COR-L47 (cell line): ENCODE measurements at regions not wholly inside any gene's neighbourhood (a gene's known extent, or its start where the extent isn't known, plus 50 kb on each side); places are given as distances from the start of the nearest gene placed in this dataset.

Source experiments
- DNase-seq: peaks from one replicate; lab custom pipeline; 2025; lab: John Stamatoyannopoulos, UW

DNA sequence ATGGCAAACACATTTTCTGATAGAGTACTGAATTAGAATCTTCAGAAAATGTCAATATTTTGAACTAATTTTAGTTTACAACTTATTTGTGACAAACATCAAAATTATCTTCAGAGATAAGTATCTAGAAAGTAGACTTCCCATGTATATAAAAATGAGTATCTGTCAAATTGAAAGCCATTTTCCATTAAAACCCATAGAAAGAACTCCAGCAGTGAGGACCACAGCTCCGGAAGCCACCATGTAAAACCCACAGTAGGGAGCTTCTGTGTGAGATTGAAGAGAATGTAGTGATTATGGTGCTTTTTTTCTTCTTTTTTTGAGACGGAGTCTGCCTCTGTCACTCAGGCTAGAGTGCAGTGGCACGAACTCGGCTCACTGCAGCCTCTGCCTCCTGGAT lies 687.0 kb downstream of the TYW1 start:
- DNase-seq: no peak

DNA sequence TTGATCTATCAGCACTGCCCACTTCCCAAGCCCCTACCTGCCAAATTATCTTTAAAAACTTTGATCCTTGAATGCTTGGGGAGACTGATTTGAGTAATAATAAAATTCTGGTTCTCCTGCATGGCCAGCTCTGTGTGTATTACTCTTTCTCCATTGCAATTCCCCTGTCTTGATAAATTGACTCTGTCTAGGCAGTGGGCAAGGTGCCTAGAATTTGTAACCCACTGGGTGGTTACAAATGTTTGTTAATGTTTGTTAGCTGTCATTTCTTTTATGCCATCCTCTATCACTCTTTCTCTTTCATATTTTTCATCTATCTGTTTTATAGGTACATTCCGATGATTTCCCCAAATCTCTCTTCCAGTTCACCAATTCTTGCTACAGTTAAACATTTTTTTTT lies 694.1 kb downstream of the TYW1 start:
- DNase-seq: no peak

- peak; percentile 33 for DNase-seq
These were observed 695.8 kb downstream of the TYW1 start for GRCh38 chr7:67692425-67692824.

- DNase-seq: no peak
These were observed 699.5 kb downstream of the TYW1 start for GRCh38 chr7:67696124-67696523.

DNA sequence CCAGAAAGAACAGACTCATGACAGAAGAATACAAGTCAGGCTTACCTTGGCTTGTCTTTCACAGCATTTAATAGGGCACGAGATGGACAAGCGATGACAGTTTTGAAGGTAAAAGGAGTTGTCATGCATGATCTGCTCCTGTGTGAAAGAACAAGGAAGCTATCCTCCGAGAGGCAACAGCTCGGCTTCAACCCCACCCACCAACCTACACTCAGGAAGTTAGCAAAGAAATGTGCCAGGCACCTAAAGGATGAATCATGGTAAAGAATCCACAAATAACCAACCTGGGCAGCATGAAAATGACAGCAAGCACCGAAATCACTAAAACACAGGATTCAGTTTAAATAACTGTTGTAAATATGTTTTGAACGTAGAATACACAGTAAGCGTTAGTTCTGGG lies 700.2 kb downstream of the TYW1 start:
- no peak for DNase-seq

DNA sequence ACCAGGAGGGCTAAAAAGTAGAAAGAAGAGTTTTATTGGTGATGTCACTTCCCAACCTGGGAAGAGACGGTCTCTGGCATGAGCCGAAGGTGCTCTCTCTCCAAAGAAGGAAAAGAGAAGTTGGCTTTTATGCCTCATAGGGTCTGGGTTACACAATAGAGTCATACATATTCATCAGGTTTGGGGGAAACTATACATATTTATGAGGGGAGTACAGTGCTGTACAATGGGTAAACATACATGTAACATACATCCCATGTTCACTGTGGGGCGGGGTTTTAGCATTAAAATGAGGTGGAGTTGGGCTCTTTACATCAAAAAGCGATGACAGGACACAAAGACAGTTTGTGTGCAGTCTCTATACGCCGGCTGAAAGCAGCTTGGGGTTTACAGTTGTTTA lies 701.7 kb downstream of the TYW1 start:
- DNase-seq: no peak

GRCh38 chr7:67705850-67706249 lies 709.2 kb downstream of the TYW1 start:
- no peak for DNase-seq

- DNase-seq: no peak
These were observed 715.1 kb downstream of the TYW1 start for GRCh38 chr7:67711706-67712105.

GRCh38 chr7:67713451-67714056 lies 716.9 kb downstream of the TYW1 start:
- no peak for DNase-seq

DNA sequence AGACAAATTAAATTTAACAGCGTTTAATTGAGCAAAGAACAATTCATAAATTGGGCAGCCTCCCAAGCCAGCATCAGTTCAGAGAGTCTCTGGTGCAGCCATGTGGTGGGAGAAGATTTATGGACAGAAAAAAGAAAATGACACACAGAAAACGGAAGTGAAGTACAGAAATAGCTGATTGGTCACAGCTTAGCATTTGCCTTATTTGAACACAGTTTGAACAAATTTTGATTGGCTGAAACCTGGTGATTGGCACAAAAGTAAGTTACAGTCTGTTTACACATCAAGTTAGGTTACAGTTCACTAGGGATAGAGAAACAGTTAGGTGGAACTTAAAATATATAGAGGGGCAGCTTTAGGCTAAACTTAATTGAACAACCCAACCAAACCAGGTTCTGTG lies 720.1 kb downstream of the TYW1 start:
- no peak for DNase-seq

DNA sequence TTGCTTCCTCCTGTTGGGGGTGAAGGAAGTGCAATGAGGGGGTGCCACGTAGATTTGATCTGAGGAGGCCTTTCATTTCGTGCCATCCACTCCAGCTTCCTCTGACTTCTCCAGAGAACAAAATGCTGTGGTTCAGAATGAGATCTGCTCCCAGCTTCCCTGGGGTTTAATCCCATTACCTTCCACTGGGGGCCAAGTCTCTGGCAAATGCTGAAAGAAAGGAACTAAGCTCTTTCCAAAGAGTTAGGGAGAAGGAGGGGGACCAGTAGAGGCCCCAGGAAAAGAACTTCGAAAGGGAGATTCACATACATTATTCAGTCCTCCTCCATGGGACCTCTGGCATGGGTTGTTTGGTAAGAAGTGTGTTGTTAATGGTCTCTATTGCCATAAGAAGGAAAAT lies 727.0 kb downstream of the TYW1 start:
- no peak for DNase-seq

GRCh38 chr7:67724435-67724834 lies 727.8 kb downstream of the TYW1 start:
- no peak for DNase-seq

GRCh38 chr7:67724955-67725354 lies 728.3 kb downstream of the TYW1 start:
- DNase-seq: no peak

DNA sequence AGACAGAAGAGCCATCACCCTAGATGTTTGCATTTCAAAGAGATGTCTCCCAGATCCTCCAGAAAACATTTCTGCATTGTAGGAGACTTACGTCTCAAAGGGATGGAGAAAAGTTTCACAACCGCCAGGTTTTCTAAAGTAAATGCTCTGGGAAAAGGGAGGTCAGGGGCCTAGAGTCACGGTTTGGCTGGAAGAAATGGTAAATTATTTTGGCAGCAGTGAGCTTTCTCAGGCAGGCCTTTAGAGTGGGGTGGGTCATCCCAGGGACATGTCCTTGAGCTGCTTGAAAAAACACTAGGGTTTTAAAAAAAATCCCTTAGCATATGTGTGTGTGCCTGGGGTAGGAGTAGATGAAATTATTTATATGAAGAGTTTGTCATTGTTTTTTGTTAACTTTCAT lies 728.8 kb downstream of the TYW1 start:
- no peak for DNase-seq

- DNase-seq: no peak
These were observed 733.1 kb downstream of the TYW1 start for GRCh38 chr7:67729771-67730170.

DNA sequence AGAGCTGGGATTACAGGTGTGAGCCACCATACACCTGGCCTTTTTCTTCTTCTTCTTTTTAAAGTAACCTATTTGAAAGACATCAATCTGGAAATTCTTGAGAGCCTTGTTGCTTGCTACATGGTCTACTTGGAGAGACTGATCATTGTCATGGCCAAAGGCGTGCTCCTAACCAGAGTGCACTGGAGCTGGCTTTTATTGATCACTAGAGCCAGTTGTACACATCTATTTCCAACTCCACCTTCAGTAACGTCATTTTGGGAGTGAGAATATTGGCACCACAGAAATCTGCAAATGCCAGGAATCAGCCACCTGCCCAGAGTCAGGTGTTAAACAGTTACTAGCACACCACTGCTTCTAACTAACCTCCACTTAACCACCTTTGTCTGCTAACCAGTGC lies 735.1 kb downstream of the TYW1 start:
- DNase-seq: no peak

DNA sequence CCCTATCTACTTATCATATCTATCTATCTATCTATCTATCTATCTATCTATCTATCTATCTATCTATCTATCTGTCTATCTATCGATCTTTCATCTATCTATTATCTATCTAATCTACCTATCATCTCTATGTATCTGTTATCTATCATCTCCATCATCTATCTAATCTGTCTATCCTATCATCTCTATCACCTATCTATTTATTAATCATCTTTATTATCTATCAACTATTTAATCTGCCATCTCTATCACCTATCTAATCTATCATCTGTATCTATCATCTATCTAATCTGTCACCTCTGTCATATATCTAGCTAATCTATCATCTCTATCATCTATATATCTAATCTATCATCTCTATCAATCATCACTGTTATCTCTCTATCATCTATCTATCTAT lies 736.3 kb downstream of the TYW1 start:
- DNase-seq: no peak

- no peak for DNase-seq
These were observed 741.5 kb downstream of the TYW1 start for GRCh38 chr7:67738145-67738544.

DNA sequence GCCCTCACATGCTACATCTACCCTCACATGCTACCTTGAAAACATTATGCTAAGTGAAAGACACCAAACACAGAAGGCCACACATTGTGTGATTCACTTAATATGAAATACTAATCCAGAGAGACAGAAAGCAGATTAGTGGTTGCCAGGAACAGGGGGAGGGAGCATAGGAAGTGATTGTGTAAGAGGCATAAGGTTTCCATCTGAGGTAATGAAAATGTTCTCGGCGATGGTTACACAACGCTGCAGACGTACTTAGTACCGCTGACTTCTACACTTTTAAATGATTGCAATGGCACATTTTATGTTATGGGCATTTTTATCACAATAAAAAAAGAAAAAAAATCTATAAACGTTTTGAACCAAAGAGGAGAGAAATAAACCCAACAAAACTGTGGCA lies 742.3 kb downstream of the TYW1 start:
- no peak for DNase-seq

- DNase-seq: no peak
These were observed 746.9 kb downstream of the TYW1 start for GRCh38 chr7:67743501-67743900.

DNA sequence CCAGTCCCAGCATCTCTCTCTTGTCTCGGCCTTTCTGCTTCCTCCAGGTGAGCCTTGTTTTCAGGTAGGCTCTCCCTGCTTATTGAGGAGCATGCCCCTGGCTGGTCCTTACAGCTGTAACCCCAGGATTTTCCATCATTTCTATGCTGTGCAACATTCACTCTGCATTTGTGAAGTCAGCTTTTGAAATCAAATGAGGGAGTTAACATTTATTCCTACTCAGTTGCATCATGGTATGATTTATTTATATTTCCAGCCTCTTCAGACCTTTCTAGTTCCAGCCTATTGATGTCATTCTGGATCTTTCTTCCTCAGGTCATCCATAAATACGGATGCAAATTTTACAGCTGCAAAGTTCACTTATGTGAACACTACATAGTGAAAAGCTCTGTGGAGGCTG lies 755.6 kb downstream of the TYW1 start:
- no peak for DNase-seq

- DNase-seq: no peak
These were observed 757.3 kb downstream of the TYW1 start for GRCh38 chr7:67753891-67754290.

GRCh38 chr7:67754651-67755050 lies 758.0 kb downstream of the TYW1 start:
- no peak for DNase-seq

DNA sequence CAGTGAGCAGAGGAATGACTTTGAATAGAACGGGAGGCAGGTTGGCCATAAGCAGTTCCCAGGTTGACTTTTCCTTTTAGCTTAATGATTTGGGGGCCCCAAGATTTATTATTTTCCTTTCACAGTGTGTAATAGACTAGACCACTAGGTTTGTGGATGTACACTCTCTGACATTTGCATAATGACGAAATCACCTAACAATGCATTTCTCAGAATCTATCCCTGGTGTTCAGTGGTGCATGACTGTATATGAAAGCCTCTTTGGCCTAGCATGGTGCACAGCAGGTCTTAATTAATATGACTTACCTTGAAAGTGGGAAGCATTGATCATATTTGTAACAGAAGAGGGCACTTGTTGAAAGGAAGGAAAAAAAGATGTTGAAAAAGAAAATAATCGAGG lies 761.9 kb downstream of the TYW1 start:
- DNase-seq: no peak

- no peak for DNase-seq
These were observed 764.3 kb downstream of the TYW1 start for GRCh38 chr7:67760971-67761370.
